ENCODE measurements at regions not wholly inside any gene's neighbourhood (a gene's known extent, or its start where the extent isn't known, plus 50 kb on each side); places are given as distances from the start of the nearest gene placed in this dataset.

DNA sequence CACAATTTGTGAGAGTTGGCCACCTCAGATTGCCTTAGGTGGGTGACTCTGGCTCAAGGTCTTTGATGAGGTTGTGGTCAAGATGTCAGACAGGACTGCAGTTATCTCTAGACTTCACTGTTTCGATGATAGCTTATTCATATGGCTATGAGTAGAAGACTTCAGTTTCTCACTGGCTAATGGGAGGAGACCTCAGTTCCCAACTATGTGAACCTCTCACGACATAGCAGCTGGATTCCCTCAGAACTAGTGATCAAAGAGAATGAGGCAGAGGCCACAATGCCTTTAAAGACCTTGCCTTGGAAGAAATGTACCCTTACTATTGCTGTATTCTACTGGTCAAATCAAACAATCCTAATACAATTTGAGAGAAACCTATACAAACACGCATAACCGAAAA, 607.5 kb upstream of the ROBO2 start:
- TF ChIP-seq POLR2A (IDR thresholded peaks at IDR 0.05; ENCODE audit: low read depth): no peak
- TF ChIP-seq, protein P1, sequence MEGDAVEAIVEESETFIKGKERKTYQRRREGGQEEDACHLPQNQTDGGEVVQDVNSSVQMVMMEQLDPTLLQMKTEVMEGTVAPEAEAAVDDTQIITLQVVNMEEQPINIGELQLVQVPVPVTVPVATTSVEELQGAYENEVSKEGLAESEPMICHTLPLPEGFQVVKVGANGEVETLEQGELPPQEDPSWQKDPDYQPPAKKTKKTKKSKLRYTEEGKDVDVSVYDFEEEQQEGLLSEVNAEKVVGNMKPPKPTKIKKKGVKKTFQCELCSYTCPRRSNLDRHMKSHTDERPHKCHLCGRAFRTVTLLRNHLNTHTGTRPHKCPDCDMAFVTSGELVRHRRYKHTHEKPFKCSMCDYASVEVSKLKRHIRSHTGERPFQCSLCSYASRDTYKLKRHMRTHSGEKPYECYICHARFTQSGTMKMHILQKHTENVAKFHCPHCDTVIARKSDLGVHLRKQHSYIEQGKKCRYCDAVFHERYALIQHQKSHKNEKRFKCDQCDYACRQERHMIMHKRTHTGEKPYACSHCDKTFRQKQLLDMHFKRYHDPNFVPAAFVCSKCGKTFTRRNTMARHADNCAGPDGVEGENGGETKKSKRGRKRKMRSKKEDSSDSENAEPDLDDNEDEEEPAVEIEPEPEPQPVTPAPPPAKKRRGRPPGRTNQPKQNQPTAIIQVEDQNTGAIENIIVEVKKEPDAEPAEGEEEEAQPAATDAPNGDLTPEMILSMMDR (IDR thresholded peaks at IDR 0.05): no peak
- TF ChIP-seq POLR2AphosphoS5 (IDR thresholded peaks at IDR 0.05): no peak
- TF ChIP-seq EP300 (IDR thresholded peaks at IDR 0.05): no peak

Data from esophagus muscularis mucosa (tissue), 4 donors.